Muscle of leg (tissue), 3 donors: ENCODE measurements at regions not wholly inside any gene's neighbourhood (a gene's known extent, or its start where the extent isn't known, plus 50 kb on each side); places are given as distances from the start of the nearest gene placed in this dataset.
"Not testable (repeated sequence)": the region's sequence is repeated elsewhere in the genome, so short reads cannot be mapped to it uniquely, and the experiment has no call there.

Experiments used
- DNase-seq: peaks from one replicate; pipeline ENCODE4 v3.0.0; 2013
- H3K27ac ChIP-seq: one replicate; pipeline ENCODE4 v1.5.1; 2013; ENCODE audit warnings: mild to moderate bottlenecking, low read length, control low read depth
- H3K27me3 ChIP-seq: one replicate; pipeline ENCODE4 v1.6.1; 2013; ENCODE audit warnings: low read length; ENCODE audit not compliant: control insufficient read depth, insufficient read depth
- H3K36me3 ChIP-seq: one replicate; pipeline ENCODE4 v1.6.1; 2013; ENCODE audit warnings: low read length; ENCODE audit not compliant: control insufficient read depth, insufficient read depth
- H3K4me1 ChIP-seq: one replicate; pipeline ENCODE4 v1.6.1; 2013; ENCODE audit warnings: low read length; ENCODE audit not compliant: control insufficient read depth, insufficient read depth
- H3K4me3 ChIP-seq: one replicate; pipeline ENCODE4 v1.5.1; 2013; ENCODE audit warnings: low read length, control low read depth
- H3K9me3 ChIP-seq: replicated peaks from 2 replicates; pipeline ENCODE4 v1.6.1; 2013; ENCODE audit warnings: low read depth, low read length; ENCODE audit not compliant: control insufficient read depth
- WGBS: methylation state at CpG from one replicate; pipeline ENCODE4 v1.1.5; 2013; ENCODE audit warnings: missing lambda C conversion rate; ENCODE audit not compliant: insufficient coverage; 5-methylcytosine and 5-hydroxymethylcytosine counted together

DNA sequence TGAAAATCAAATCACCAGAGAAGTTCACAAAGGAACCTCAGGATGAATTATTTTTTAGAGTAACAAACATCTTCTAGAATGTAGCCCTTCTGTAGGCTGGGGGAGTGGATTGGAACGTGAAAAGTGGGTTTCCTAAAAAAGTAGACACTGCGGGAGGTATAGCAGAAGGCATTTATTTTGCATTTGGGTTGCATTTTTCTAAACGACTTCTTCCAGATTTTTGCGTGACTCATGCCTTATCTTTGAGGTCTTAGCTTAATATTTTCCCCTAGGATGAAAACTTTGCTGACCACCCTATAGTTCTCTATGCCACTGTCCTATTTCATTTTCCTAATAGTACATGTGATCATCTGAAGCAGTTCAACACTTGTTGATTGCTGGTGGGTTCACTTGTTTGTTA lies 112.7 kb upstream of the JCAD start:
- Histone ChIP-seq H3K27ac (no peak overlapping the region), H3K4me3 (no peak overlapping the region), H3K36me3 (no peaks in the 10 kb centered on the region), H3K4me1 (no peaks in the 10 kb centered on the region), H3K9me3 (no peaks in the 10 kb centered on the region), H3K27me3 (no peaks in the 10 kb centered on the region)
- DNase-seq: no peak
- WGBS: 100% methylated on average over 1 of the region's 4 CpGs

DNA sequence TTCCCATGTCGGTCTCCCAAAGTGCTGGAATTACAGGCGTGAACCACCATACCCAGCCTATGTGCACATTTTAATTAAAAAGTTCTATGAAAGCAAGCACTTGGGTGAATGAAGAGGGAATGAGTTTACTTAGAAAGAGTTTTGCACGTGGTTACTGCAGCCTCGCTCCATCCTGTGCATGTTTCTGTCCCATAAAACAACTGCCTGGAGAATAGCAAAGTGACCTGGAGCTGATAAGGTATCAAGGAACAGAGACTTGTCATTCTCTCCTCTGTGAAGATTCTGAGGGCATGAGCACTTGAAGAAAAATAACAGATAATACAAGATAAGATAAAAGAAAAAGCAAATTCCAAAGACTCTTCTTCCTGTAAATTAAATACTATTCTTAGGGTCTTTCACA lies 112.2 kb upstream of the JCAD start:
- no peak overlapping the region for H3K4me3 ChIP-seq
- H3K27ac ChIP-seq: no peak overlapping the region
- WGBS: 60% methylated on average over 2 of the region's 4 CpGs
- H3K27me3 ChIP-seq: no peaks in the 10 kb centered on the region
- no peak for DNase-seq
- no peaks in the 10 kb centered on the region for H3K4me1 ChIP-seq
- H3K9me3 ChIP-seq: no peaks in the 10 kb centered on the region
- no peaks in the 10 kb centered on the region for H3K36me3 ChIP-seq

DNA sequence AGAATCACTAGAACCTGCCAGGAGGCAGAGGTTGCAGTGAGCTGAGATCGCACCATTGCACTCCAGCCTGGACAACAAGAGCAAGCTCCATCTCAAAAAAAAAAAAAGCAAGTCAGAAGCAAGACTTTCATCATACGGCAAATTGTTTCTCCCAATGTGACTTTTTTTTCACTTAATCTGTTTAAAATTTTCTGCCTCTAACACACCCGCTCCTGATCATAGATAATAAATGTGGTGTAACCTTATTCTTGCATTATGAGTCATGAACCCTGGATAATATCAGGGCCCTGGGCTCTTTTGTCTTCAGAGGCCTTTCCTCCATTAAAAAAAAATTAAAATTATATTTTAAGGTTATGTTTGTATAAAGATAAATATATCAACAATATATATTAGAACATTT lies 111.4 kb upstream of the JCAD start:
- H3K27me3 ChIP-seq: no peaks in the 10 kb centered on the region
- H3K4me1 ChIP-seq: no peaks in the 10 kb centered on the region
- no peaks in the 10 kb centered on the region for H3K9me3 ChIP-seq
- H3K36me3 ChIP-seq: no peaks in the 10 kb centered on the region
- no peak overlapping the region for H3K4me3 ChIP-seq
- H3K27ac ChIP-seq: no peak overlapping the region
- no peak for DNase-seq
- 100% methylated on average over 1 of the region's 3 CpGs for WGBS

DNA sequence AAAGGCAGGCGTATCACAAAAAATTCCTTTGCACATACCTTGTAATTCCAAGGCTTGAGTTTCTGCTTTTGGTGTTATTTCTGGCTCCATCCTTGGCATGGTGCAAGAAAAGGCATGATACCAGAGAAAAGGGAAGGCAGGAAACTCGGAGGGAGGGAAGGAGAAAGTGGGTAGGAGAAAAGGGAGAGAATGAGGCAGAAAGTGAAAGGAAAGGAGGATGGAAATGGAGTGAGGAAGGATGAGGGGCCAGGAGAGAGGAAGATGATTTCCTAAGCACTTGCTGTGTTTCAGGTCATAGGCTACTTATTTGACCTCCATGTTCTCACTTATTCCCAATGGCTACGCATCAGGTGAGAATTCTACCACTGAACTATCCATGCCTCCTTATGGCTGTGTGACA lies 110.8 kb upstream of the JCAD start:
- Histone ChIP-seq H3K36me3 (no peaks in the 10 kb centered on the region), H3K27ac (no peak overlapping the region), H3K4me3 (no peak overlapping the region), H3K4me1 (no peaks in the 10 kb centered on the region), H3K27me3 (no peaks in the 10 kb centered on the region), H3K9me3 (no peaks in the 10 kb centered on the region)
- no peak for DNase-seq
- WGBS: 76% methylated on average over 2 of the region's 3 CpGs

DNA sequence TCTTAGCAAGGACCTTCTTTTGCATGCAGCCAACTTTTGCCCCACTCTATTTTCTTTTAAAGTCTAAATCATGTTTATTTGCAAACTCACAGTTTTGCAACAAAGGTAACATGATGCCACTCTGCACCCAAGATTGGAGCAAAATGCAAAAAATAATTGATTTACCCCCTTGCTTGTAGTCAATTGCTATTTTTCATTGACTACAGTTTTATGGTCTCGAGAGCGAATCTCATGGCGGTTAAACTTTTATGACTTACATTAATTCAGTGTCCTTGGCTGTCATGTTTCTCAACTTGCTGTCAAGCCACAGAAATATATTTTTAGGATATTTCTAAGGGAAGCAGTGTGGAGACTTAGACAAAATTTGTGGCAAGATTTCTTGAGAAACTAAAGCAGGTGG lies 110.0 kb upstream of the JCAD start:
- no peaks in the 10 kb centered on the region for H3K27me3 ChIP-seq
- H3K27ac ChIP-seq: no peak overlapping the region
- H3K4me1 ChIP-seq: no peaks in the 10 kb centered on the region
- H3K4me3 ChIP-seq: no peak overlapping the region
- no peak for DNase-seq
- H3K9me3 ChIP-seq: no peaks in the 10 kb centered on the region
- H3K36me3 ChIP-seq: no peaks in the 10 kb centered on the region
- WGBS: no CpG with 5 or more reads among the region's 3 CpGs

DNA sequence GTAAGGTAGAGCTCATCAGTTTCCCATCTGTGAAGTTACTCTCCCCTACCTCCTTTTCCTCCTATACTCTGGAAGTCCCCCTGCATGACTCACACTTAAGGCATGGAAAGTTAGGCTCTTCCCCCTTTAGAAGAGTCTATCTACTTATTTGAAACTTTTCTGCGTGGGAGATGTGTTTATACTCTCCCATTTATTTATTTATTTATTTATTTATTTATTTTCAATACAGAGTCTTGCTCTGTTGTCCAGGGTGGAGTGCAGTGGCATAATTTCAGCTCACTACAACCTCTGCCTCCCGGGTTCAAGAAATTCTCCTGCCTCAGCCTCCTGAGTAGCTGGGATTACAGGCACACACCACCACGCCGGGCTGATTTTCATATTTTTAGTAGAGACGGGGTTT lies 107.5 kb upstream of the JCAD start:
- H3K9me3 ChIP-seq: no peaks in the 10 kb centered on the region
- H3K27ac ChIP-seq: no peak overlapping the region
- H3K4me1 ChIP-seq: no peaks in the 10 kb centered on the region
- no peaks in the 10 kb centered on the region for H3K36me3 ChIP-seq
- 86% methylated on average over 3 of the region's 5 CpGs for WGBS
- no peak for DNase-seq
- H3K4me3 ChIP-seq: no peak overlapping the region
- no peaks in the 10 kb centered on the region for H3K27me3 ChIP-seq

DNA sequence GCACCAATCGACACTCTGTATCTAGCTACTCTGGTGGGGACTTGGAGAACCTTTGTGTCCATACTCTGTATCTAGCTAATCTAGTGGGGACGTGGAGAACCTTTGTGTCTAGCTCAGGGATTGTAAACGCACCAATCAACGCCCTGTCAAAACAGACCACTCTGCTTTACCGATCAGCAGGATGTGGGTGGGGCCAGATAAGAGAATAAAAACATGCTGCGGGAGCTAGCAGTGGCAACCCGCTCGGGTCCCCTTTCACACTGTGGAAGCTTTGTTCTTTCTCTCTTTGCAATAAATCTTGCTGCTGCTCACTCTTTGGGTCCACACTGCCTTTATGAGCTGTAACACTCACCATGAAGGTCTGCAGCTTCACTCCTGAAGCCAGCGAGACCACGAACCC lies 104.0 kb upstream of the JCAD start:
- not testable (repeated sequence) for H3K9me3 ChIP-seq, H3K27ac ChIP-seq, H3K4me1 ChIP-seq, H3K27me3 ChIP-seq, H3K36me3 ChIP-seq, H3K4me3 ChIP-seq, DNase-seq
- WGBS: 36% methylated on average over 3 of the region's 10 CpGs

DNA sequence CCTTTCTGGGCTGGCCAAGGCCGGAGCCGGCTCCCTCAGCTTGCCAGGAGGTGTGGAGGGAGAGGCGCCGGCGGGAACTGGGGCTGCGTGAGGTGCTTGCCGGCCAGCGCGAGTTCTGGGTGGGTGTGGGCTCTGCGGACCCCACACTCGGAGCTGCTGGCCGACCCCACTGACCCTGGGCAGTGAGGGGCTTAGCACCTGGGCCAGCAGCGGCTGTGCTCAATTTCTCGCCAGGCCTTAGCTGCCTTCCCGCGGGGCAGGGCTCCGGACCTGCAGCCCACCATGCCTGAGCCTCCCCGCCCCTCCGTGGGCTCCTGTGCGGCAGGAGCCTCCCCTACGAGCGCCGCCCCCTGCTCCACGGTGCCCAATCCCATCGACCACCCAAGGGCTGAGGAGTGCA lies 103.4 kb upstream of the JCAD start:
- H3K4me1 ChIP-seq, DNase-seq, H3K4me3 ChIP-seq, H3K27ac ChIP-seq, H3K36me3 ChIP-seq, H3K9me3 ChIP-seq, H3K27me3 ChIP-seq: not testable (repeated sequence)
- 88% methylated on average over 23 of the region's 25 CpGs for WGBS

DNA sequence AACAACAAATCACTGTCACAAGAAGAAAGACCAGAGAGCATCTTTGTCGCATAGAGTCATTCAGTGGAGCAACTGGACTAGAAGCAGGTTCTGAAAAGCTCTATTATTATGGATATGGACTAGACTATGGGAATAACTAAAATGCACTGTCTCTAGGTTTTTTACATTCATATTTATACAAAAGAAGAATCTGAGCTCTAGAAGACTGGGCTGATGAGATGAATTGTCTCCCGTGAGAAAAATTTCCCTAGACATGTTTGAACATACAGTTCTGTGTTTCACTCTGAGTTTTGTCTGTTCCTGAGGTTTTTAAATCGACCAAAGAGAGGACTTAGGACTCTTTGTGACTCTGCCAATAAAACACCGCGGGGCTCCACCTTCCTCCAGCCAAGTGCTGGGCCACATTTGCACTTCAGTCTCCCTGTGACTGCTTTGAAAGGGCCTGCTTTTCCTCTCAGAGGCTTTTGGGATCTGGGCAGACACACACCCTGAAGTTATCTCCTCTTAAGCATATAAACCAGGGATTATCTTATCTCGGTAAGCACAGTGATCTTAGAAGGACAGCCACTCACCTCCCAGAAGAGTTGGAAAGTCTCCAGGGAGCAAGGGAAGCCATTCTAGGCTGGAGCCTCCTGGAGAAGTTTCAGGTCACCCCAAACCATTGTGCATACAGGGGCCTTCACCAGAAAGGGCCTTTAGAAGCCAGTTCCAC lies 101.0 kb upstream of the JCAD start:
- Histone ChIP-seq H3K27ac (no peak overlapping the region), H3K27me3 (no peaks in the 10 kb centered on the region), H3K4me3 (no peak overlapping the region), H3K4me1 (no peaks in the 10 kb centered on the region), H3K36me3 (no peaks in the 10 kb centered on the region), H3K9me3 (no peaks in the 10 kb centered on the region)
- 13% methylated on average over 3 of the region's 6 CpGs for WGBS
- DNase-seq: no peak

DNA sequence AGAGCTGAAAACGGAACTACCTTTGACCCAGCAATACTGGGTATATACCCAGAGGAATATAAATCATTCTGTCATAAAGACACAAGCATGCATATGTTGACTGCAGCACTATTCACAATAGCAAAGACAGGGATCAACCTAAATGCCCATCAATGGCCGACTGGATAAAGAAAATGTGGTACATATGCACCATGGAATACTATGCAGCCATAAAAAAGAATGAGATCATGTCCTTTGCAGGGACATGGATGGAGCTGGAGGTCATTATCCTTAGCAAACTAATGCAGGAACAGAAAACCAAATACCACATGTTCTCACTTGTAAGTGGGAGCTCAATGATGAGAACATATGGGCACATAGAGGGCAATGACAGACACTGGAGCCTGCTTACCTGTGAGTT lies 100.2 kb upstream of the JCAD start:
- H3K27me3 ChIP-seq, H3K9me3 ChIP-seq, H3K27ac ChIP-seq, DNase-seq, H3K4me3 ChIP-seq, H3K36me3 ChIP-seq, H3K4me1 ChIP-seq: not testable (repeated sequence)
- WGBS: no CpG with 5 or more reads among the region's 2 CpGs

DNA sequence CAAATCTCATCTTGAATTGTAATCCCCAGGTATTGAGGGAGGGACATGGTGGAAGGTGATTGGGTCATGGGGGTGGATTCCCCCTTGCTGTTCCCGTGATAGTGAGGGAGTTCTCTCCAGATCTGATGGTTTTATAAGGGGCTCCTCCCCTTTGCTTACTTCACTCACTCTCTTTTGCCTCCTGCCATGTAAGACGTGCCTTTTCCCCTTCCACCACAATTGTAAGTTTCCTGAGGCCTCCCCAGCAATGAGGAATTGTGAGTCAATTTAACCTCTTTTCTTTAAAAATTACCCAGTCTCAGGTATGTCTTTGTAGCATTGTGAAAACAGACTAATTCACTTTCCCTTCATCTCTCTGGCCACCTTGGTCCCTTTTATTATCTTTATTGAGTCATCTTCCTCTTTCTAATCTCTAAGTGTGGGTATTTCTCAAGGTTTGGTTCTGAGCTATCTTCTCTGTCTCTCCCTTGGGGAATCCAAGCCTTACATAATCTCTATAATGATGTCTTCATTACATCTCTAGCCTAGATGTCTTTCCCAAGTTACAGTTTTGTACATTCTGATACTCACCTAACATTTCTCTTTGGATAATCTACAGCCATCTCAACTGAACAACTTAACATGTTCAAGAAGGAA lies 99.1 kb upstream of the JCAD start:
- Histone ChIP-seq H3K36me3 (no peaks in the 10 kb centered on the region), H3K4me1 (no peaks in the 10 kb centered on the region), H3K27ac (no peak overlapping the region), H3K27me3 (no peaks in the 10 kb centered on the region), H3K9me3 (peaks cover 2% of the 10 kb centered on the region), H3K4me3 (no peak overlapping the region)
- no peak for DNase-seq
- WGBS: no CpG with 5 or more reads among the region's 2 CpGs
